NCI-H2196 treated with DMSO at 0.1 percent for 48 hours (cell line): ENCODE measurements at regions not wholly inside any gene's neighbourhood (a gene's known extent, or its start where the extent isn't known, plus 50 kb on each side); places are given as distances from the start of the nearest gene placed in this dataset.

ENCODE experiments used
- DNase-seq: peaks from one replicate; lab custom pipeline; 2025; ENCODE audit not compliant: unreplicated experiment; lab: John Stamatoyannopoulos, UW

DNA sequence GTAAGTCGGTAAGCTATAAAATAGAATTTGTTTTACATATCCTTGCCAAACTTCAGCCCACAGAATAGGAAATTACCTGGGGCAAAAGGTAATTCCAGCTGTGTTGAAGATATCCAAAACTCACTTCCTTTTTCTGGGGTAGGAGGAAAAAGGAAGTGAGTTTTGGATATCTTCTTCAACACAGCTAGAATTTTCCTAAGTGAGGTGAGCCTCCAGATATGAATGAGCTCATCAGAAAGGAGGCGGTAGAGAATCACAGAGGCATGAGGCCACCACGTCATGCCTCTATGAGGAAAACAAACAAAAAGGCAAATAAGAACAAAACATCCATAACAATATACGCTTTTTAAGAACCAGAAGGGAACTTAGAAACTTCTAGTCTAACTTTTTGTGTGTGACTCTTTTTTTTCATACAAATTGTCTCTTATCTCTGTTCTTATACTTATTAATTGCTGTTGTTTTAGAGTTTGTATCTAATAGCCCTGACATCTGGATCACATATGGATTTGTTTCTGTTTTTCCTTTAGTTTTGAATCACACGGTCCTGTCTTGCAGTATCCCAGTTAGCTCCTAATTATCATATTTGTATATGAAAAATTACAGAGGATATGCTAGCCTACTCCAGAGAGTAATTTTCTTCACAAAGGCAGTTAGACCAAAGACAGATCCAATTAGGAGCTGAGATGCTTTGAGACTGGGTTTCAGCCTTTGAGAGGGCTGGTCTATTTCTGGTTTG is 104.5 kb downstream of the RBM43 start:
- no peak for DNase-seq

DNA sequence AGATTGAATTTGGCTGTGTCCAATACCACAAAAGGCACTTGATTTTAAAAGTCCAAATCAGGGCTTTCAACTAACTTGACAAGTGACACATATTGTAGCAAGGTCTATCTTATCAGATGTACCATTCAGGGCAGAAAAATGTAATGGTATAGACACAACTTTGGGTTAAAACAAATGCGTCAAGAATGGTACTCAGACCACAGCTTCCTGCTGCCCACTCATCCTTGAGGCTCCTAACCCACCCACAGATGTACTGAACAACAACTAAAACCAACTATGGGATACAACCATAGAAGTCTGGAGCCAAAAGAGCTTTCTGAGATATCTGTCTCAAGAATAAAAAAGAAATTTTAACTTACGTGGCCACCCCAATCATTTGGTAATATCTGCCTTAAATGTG is 105.2 kb downstream of the RBM43 start:
- DNase-seq, result no peak

DNA sequence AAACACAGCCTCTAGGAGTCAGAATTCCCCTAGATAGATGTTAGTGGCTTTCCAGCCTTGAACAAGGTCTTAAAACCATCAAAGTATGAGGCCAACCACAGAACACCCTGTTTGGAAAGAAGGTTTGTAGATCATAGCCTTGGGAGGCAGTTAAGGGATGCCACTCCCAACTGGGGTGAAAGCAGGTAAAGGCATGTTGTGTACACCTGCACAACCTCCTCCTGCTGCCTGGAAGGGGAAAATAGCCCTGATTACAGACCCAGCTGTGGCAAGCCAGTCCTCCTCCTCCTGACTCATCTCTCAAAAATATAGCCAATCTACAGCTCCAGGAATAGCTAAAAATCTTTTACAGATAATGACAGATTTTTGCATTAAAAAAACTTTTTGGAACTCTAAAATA is 108.1 kb downstream of the RBM43 start:
- DNase-seq, result no peak

DNA sequence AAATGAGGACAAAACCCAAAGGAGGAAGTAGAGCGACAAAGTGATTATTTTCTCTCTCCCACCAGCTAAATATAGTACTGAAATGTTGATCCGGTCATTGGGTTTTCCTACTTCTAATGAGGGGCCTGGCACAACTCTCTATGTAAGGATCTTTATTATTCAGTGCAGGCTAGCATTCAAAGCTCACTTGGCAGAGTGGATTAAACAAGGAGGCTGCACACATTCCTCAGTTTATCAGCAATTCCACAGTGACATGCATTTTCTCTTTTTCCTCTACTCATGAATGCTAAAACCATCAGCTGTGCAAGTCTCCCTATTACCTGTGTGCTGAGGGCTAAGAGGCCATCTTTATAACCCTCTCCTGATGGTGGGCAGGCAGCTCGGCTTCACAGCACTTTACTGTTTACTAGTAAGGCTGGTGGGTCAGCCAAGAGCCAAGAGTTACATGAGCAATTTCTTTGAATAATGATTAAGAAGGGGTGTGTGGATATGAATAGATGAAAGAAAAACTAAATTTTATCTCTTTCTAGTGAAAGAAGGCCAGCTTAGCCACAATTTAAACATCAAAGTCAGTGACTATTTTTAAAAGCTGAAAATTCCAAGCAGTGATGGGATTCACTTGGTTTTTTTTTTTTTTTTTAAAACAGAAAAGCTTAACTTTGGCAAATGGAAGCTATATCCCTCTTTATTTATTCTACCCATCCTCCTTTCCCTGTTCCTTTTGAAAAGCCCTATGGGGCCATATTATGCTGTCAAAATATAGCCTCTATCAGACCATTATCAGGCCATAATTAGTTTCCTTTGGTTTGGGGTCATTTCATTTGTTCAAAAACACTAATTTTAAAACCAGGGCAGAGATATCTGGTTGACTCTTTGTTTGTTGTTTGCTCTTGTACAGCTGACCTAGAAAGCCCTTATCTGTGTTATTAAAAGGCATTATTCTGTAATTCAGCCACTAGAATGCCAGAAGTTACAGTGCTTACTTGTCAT is 111.0 kb downstream of the RBM43 start:
- no peak for DNase-seq

DNA sequence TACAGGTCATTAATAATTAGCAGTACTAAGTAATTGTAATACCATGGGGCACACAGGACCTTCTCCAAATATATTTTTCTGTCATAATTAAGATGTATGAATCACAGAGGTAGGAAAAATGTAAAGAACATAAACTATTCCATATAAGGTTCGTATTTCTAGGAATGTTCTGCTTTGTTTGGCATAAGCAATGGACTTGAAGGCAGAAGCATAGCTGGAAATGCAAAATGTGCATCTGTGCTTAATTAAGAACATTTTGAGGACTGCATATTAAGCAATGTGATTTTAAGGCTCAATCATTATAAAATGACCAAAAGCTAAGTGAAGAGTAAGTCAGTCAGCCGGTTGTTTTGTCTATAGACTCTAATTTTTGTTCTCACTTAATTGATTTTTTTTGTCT is 123.2 kb downstream of the RBM43 start:
- DNase-seq, result no peak

DNA sequence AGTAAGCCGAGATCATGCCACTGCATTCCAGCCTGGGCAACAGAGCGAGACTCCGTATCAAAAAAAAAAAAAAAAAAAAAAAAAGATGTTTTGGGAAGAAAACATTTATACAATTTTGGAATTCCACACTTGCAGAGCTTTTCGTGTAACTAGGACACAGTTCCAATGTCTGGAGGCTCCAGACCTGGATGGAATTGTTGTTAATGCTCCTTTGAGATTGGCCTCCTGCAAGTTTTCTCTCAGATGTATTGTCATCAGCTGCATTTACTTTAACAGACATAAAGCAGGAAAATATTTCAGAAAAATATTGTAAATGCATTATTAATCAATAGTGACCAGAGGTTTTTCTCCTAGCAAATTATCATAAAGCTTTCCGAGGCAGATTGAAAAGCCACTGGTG is 124.1 kb downstream of the RBM43 start:
- no peak for DNase-seq

DNA sequence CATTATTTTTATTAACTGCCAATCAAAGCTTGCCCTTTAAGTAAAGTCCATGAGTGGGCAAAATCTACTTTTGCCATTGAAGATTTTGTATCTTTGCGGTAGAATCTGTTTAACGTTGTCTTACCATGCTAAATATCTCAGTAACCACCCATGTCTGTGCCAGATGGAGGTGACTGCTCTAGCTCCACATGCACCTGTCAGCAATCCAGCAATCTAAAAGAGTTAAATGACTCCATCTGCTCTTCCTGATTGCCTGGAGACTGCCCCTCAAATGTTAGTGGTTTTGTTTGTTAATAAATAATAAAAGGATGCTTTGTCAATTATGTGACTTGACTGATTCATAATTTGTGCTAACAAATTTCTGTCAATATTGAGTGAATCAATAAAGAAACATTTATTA is 141.7 kb downstream of the RBM43 start:
- no peak for DNase-seq

DNA sequence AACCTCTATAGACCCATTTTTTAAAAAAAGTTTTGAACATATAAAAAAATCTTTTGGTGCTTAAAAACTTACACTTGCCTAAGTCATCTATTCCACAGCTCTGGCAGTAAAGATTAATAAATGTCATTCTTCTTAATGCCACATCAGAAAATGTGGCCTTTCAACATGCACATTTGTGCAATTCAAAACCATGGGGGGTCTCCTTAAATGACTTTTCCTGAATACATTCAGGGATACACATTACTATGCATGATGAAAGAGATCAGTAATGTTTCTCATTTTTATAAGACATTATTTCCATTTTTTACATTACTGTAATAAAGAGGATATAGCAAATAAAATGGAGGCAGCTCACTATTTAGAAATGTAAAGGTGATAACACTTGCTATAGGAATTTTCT is 142.3 kb downstream of the RBM43 start:
- DNase-seq, result no peak

DNA sequence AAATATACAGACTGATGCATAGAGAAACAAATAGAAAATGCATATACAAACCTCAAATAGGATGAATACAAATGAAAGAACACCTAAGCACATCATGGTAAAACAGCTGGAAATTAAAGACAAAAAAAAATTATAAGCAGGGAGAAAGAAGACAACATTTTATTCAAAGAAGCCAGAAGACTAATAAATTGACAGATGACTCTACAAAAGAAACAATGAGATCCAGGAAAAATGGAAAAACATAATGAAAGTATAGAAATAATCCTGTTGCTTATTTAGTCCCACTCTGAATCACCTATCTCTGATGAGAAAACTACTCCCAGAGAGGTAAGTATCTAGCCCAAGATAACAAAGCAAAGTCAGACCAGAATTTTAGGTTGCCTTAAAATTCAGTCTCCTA is 143.4 kb downstream of the RBM43 start:
- DNase-seq, result no peak

DNA sequence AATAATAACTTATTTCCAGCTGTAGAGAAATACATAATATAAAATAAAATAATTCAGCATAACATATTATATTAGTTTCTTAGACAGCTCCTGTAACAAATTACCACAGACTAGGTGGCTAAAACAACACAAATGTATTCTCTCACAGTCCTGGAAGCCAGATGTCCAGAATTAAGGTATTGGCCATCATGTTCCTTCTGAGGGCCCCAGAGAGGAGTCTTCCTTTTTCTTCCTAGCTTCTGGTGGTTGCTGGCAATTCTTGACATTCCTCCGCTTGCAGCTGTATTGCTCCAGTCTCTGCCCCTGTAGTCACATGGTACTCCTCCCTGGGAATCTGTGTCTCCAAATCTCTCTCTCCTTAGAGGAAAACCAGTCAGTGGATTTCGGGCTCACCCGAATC is 146.8 kb downstream of the RBM43 start:
- DNase-seq, result no peak

DNA sequence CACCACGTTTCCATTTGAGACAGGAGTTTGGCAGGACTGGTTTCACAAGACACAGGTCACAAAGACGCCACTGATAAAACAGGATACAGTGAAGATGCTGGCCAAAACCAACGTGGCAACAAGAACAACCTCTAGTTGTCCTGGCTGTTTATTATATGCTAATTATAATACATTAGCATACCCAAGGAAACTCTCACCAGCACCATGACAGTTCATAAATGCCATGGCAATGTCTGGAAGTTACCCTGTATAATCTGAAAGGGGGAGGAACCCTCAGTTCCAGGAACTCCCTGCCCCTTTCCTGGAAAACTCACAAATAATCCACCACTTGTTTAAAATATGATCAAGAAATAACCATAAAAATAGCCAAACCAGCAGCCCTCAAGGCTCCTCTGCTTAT is 148.3 kb downstream of the RBM43 start:
- no peak for DNase-seq

DNA sequence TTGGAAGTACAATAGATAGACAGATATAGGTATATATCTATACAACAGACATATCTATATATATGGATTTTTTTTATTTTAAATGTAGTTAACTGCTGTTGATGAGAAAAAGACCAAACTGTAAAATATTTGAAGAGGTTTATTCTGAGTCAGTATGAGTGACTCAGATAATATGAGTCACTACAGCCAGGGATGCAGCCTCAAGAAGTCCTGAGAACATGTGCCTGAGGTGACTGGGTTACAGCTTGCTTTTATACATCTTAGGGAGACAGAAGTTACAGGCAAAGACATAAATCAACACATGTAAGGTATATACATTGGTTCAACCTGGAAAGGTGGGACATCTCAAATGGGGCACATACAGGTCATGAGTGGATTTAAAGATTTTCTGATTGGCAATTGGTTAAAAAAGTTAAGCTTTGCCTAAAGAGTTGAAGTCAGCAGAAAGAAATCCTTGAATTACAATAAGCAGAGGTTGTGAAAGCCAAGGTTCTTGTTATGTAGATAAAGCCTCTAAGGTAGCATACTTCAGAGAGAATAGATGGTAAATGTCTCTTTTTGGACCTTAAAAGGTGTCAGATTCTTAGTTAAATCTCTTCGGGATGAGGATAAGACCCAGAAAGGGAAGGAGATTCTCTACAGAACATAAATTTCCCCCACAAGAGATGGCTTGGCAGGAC is 149.9 kb downstream of the RBM43 start:
- DNase-seq, result no peak

DNA sequence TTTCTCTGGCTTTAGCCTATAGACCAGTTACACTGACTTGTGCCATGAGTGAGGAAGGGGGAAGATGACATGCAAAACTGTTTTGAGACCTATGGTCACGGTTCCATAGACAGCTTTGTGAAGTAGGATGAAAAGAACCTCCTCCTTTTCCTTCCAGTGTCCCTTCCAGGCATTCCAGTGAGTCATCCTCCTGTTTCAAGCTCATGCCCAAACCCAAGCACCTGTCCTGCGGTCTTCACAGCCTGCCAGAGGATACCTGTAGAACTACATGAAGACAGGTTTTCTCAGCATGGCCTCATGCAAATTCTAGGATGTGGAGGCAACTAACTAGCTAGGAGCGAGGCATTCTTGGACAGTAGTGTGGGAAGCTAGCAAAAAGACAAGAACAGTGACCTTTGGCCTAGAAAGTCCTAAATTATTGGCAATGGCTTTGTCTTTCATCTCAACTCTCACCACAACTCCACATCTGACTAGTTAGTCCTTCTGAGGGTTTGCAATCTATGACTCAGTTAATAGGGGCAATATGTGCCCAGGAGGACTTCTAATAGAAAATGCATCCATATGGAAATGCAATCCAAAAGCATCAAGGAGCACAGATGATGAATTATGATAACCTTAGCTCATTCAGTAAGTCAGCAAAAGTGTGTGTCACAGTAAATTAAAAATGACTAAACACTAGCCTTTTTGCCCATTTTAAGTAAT is 154.7 kb downstream of the RBM43 start:
- DNase-seq, result no peak

DNA sequence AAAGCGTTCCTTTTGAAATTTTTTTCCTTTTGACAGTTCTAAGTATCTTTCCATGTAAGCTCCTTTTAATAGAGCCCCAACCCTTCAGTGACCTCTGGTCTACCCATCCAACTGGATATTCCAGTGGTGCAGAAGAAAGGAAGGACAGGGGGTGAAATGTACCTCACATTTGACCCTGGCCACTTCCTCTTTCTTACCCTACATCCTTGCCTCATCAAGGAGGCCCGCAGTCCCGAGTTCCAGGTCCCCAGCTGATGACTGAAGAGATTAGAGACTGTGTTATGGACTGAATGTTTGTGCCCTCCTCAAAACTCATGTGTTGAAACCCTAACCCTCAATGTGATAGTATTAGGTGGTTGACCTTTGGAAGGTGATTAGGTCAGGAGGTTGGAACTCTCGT is 158.1 kb downstream of the RBM43 start:
- no peak for DNase-seq

DNA sequence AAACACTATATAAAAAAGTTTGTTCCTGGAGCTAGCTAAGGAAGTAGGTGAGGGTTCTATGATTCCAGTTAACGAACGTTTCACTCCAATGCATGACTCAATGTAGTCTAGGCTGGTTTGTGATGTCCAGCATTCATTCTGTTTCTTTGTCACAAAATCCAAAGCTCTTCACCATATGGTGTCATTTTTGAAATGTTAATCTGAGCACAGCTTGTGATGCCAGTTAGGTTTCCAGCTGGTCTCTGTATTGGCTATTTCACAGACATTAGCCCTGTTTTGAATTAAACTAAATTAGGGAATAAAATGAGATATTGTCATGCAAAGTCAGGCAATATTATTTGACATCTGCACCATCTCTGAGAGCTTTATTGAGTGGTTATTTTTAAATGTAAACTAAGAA is 159.4 kb downstream of the RBM43 start:
- no peak for DNase-seq

DNA sequence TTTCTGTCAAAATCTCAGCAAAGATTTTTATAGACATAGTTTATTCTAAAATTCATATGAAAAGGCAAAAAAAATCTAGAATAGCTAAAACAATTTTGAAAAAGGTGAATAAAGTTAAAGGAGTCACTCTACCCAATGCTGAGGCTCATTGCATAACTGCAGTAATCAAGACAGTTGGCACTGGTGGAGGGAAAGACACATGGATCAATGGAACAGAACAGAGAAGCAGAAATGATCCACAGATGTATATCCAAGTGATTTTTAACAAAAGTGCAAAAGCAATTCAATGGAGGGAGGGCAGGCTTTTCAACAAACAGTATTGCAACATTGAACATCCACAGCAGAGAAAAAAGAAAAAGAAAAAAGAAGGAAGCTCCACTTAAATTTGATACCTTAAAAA is 162.8 kb downstream of the RBM43 start:
- DNase-seq, result no peak

DNA sequence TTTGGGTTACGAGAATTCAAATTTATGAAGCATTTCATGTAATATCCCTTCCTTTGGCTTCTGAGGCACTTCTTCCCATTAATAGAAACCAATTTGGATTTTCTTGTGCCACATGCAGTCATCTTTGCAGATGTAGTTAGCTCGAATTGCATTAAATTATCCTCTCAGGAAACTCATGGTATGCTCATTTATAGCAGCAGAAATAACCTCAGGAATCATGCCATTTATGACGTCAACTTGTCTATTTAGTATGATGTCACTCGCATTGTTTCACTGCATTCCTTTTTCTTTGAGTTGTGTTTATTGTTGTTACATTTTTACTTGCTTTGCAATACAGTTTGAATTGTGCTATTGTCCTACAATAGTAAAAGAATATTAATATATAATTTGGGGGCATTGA is 163.8 kb downstream of the RBM43 start:
- no peak for DNase-seq

DNA sequence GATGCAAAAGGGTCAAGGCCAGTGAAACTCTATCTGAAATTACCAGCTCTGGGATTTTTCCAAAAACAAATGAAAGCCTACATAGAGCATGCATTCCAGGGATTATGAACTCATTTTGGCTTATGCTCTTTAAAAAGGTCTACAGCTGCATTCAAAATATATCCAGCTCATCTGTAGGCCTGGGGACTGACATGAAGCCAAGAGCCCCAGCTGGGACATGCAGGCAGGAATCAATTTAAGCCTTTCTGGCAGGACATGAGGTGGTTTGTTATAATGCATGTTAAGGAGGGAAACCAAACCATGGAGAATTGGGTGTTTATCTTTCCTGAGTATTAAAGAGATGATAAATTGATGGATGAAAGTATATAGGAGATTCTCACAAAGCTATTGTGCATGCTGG is 164.5 kb downstream of the RBM43 start:
- DNase-seq, result no peak

DNA sequence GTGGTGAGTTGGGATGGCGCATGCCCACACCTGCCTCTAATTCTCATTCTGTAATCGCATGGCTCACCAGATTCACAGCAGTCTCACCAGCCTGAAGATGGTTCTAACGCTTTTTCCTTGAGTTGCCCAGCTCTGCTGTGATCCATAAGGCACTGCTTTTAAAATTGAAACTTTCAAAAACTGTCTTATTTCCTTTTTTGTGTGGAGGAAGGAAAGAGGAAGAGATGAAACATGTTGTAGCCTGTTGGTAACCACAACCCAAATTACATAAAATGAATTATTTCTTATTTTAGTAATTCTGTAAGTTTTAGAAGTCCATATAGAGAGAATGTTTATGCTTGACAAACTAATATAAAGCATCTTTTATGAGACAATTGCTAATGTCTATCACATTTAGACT is 165.4 kb downstream of the RBM43 start:
- DNase-seq, result no peak

DNA sequence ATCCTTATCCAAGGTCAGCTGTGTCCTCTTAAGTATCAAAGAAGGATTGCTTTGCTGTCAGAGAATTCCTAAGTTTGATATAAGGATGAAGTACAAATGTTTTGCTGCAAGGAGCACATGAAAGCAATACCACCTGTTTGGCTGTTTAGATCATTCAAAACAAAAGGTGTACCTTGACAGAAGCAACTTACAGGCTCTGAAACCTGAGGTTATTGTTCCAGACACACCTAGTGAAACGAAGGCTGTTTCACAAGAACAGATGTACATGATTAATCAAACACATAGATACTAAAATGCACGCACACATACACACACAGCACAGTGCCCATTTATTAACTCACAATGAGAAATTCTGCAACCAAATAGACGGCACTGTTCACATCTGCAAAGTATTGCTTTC is 166.2 kb downstream of the RBM43 start:
- DNase-seq, result no peak

DNA sequence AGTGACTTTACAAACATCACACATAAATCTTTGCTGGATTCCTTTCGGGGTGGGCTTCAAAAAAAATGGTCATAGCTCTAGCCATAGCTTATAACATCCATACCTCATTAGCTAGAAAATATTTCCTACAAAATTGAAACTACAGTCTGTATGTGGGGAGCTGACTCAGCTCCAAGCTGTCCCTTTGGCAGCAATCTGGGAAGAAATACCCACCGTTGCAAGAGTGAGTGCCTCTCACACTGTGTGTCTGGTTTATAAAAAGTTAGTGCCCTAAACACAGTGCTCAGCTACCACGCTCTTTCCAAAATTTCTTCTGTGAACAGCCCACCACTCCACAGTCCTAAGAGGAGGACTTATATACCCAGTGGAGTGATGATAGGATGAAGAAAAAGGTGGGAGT is 170.1 kb downstream of the RBM43 start:
- no peak for DNase-seq
